H9 (cell line): ENCODE measurements at regions not wholly inside any gene's neighbourhood (a gene's known extent, or its start where the extent isn't known, plus 50 kb on each side); places are given as distances from the start of the nearest gene placed in this dataset.

Experiments used
- DNase-seq: peaks from one replicate; pipeline ENCODE4 v3.0.0-alpha.2; 2017
- H2AFZ ChIP-seq: one replicate; pipeline ENCODE4 v1.6.1; 2013; ENCODE audit warnings: mild to moderate bottlenecking, low read length, control low read depth, moderate library complexity
- H2AK5ac ChIP-seq: 2 replicates; pipeline ENCODE4 v1.6.1; 2013; ENCODE audit warnings: low read length, control low read depth, mixed read lengths; ENCODE audit not compliant: insufficient read length
- H2BK120ac ChIP-seq: one replicate; pipeline ENCODE4 v1.6.1; 2013; ENCODE audit warnings: low read depth, mild to moderate bottlenecking, low read length, control low read depth, inconsistent platforms; ENCODE audit not compliant: poor library complexity, severe bottlenecking
- H2BK12ac ChIP-seq: 2 replicates; pipeline ENCODE4 v1.6.1; 2013; ENCODE audit warnings: low read length, control low read depth, mixed read lengths, low read depth; ENCODE audit not compliant: insufficient read length
- H2BK15ac ChIP-seq: 2 replicates; pipeline ENCODE4 v1.6.1; 2013; ENCODE audit warnings: low read depth, low read length, control low read depth
- H2BK20ac ChIP-seq: one replicate; pipeline ENCODE4 v1.6.1; 2013; ENCODE audit warnings: low read depth, mild to moderate bottlenecking, low read length, control low read depth, inconsistent platforms; ENCODE audit not compliant: poor library complexity, severe bottlenecking
- H2BK5ac ChIP-seq: 2 replicates; pipeline ENCODE4 v1.6.1; 2013; ENCODE audit warnings: low read length, control low read depth, mixed read lengths; ENCODE audit not compliant: insufficient read length
- H3K14ac ChIP-seq: 2 replicates; pipeline ENCODE4 v1.6.1; 2013; ENCODE audit warnings: low read length, control low read depth; ENCODE audit not compliant: insufficient read depth
- H3K18ac ChIP-seq: 2 replicates; pipeline ENCODE4 v1.6.1; 2013; ENCODE audit warnings: low read depth, mild to moderate bottlenecking, mixed read lengths, low read length, control low read depth; ENCODE audit not compliant: insufficient read length
- H3K23ac ChIP-seq: 2 replicates; pipeline ENCODE4 v1.6.1; 2013; ENCODE audit warnings: low read length, control low read depth, mixed read lengths, low read depth; ENCODE audit not compliant: insufficient read length
- H3K23me2 ChIP-seq: 2 replicates; pipeline ENCODE4 v1.6.1; 2013; ENCODE audit warnings: low read depth, mild to moderate bottlenecking, mixed read lengths, low read length, control low read depth; ENCODE audit not compliant: insufficient read length, poor library complexity, severe bottlenecking
- H3K27ac ChIP-seq: 2 replicates; pipeline ENCODE4 v1.5.1; 2013; ENCODE audit warnings: low read length, control low read depth, mixed read lengths, low read depth; ENCODE audit not compliant: insufficient read length
- H3K27me3 ChIP-seq: 2 replicates; pipeline ENCODE4 v1.6.1; 2013; ENCODE audit warnings: low read length, control low read depth, inconsistent platforms; ENCODE audit not compliant: insufficient read depth
- H3K4ac ChIP-seq: 2 replicates; pipeline ENCODE4 v1.6.1; 2013; ENCODE audit warnings: low read depth, mild to moderate bottlenecking, control low read depth, inconsistent platforms, low read length, moderate library complexity
- H3K4me1 ChIP-seq: 2 replicates; pipeline ENCODE4 v1.6.1; 2013; ENCODE audit warnings: low read length, control low read depth, inconsistent platforms; ENCODE audit not compliant: insufficient read depth
- H3K4me2 ChIP-seq: 2 replicates; pipeline ENCODE4 v1.6.1; 2013; ENCODE audit warnings: low read length, control low read depth, mixed read lengths; ENCODE audit not compliant: insufficient read length, insufficient read depth
- H3K56ac ChIP-seq: 2 replicates; pipeline ENCODE4 v1.6.1; 2013; ENCODE audit warnings: low read depth, mild to moderate bottlenecking, mixed read lengths, low read length, control low read depth; ENCODE audit not compliant: insufficient read length
- H3K79me1 ChIP-seq: 2 replicates; pipeline ENCODE4 v1.6.1; 2013; ENCODE audit warnings: low read depth, mild to moderate bottlenecking, moderate library complexity, low read length, control low read depth, inconsistent platforms; ENCODE audit not compliant: insufficient read depth, poor library complexity, severe bottlenecking
- H3K79me2 ChIP-seq: 2 replicates; pipeline ENCODE4 v1.6.1; 2013; ENCODE audit warnings: low read length, control low read depth, inconsistent platforms; ENCODE audit not compliant: insufficient read depth
- H3K9ac ChIP-seq: 2 replicates; pipeline ENCODE4 v1.6.1; 2013; ENCODE audit warnings: low read length, control low read depth, mixed read lengths; ENCODE audit not compliant: insufficient read length; ENCODE audit errors: extremely low read depth
- H3K9me3 ChIP-seq: one replicate; pipeline ENCODE4 v1.6.1; 2013; ENCODE audit warnings: low read depth, low read length, inconsistent platforms; ENCODE audit not compliant: control insufficient read depth
- H3T11ph ChIP-seq: one replicate; pipeline ENCODE4 v1.6.1; 2013; ENCODE audit warnings: mild to moderate bottlenecking, low read length, control low read depth, inconsistent platforms
- H4K20me1 ChIP-seq: one replicate; pipeline ENCODE4 v1.6.1; 2013; ENCODE audit not compliant: control insufficient read depth, insufficient read length, insufficient read depth
- H4K5ac ChIP-seq: 2 replicates; pipeline ENCODE4 v1.6.1; 2013; ENCODE audit warnings: low read depth, mild to moderate bottlenecking, mixed read lengths, low read length, control low read depth; ENCODE audit not compliant: insufficient read length
- H4K8ac ChIP-seq: replicated peaks from 2 replicates; pipeline ENCODE4 v1.6.1; 2013; ENCODE audit warnings: low read length, control low read depth, mixed read lengths, low read depth; ENCODE audit not compliant: insufficient read length
- H4K91ac ChIP-seq: 2 replicates; pipeline ENCODE4 v1.6.1; 2013; ENCODE audit warnings: low read depth, mild to moderate bottlenecking, moderate library complexity, mixed read lengths, low read length, control low read depth; ENCODE audit not compliant: insufficient read length
- H3K27ac Mint-ChIP-seq, 3 experiments: 2 replicates in 2 of 3; 3 replicates in 1 of 3; pipeline ENCODE4 v1.8.0; 2020 to 2021; ENCODE audit warnings: mixed read lengths in 3 of 3, mild to moderate bottlenecking in 1 of 3, moderate library complexity in 1 of 3
- H3K27me3 Mint-ChIP-seq: 2 replicates; pipeline ENCODE4 v1.8.0; 2021; ENCODE audit warnings: low read depth, mild to moderate bottlenecking, moderate library complexity, mixed read lengths
- H3K36me3 Mint-ChIP-seq, 3 experiments: 2 replicates in 2 of 3; 3 replicates in 1 of 3; pipeline ENCODE4 v1.8.0; 2020 to 2021; ENCODE audit warnings: low read depth in 3 of 3, mixed read lengths in 3 of 3; ENCODE audit not compliant: insufficient read depth in 1 of 3
- H3K4me1 Mint-ChIP-seq, 2 experiments: 2 replicates each; pipeline ENCODE4 v1.8.0; 2020; ENCODE audit warnings: mixed read lengths in 2 of 2
- H3K4me3 Mint-ChIP-seq, 2 experiments: 2 replicates in 1 of 2; 3 replicates in 1 of 2; pipeline ENCODE4 v1.8.0; 2020 to 2021; ENCODE audit warnings: mild to moderate bottlenecking in 2 of 2, mixed read lengths in 2 of 2, moderate library complexity in 1 of 2
- H3K9me3 Mint-ChIP-seq, 2 experiments: 2 replicates in 1 of 2; 3 replicates in 1 of 2; pipeline ENCODE4 v1.8.0; 2020; ENCODE audit warnings: mild to moderate bottlenecking in 2 of 2, mixed read lengths in 2 of 2, moderate library complexity in 1 of 2
- CTCF ChIP-seq: fragments of 200-600 bp; sonication (generic); conservative IDR thresholded peaks from 3 replicates; pipeline ENCODE4 v1.8.0; 2021; ENCODE audit warnings: antibody characterized with exemption, mild to moderate bottlenecking
- WGBS: extraction: QIAGEN DNeasy Blood & Tissue Kit; methylation state at CpG from one replicate; pipeline ENCODE4 v1.1.7; 2013; ENCODE audit warnings: missing lambda C conversion rate, low lambda C conversion rate, mixed read lengths; ENCODE audit not compliant: insufficient read length; ENCODE audit errors: extremely low coverage; 5-methylcytosine and 5-hydroxymethylcytosine counted together

- Histone ChIP-seq H3K18ac (no peak overlapping the region), H3K56ac (no peak overlapping the region), H2AK5ac (no peak overlapping the region), H3K23ac (no peak overlapping the region), H3K23me2 (no peaks in the 10 kb centered on the region), H4K8ac (no peak overlapping the region), H2BK20ac (no peak overlapping the region), H2BK12ac (no peak overlapping the region), H3K9me3 (no peaks in the 10 kb centered on the region), H3K9ac (no peak overlapping the region), H3K4me2 (no peak overlapping the region), H3K79me1 (no peaks in the 10 kb centered on the region), H3K79me2 (no peaks in the 10 kb centered on the region), H4K91ac (no peak overlapping the region), H3K27ac (no peak overlapping the region), H3K14ac (no peak overlapping the region), H4K5ac (no peak overlapping the region), H3K27me3 (no peaks in the 10 kb centered on the region), H2BK5ac (no peak overlapping the region), H2BK120ac (no peak overlapping the region), H3K4me1 (peaks cover 5% of the 10 kb centered on the region; the same call in 1 of the 2 replicates), H2BK15ac (no peak overlapping the region), H4K20me1 (no peaks in the 10 kb centered on the region), H2AFZ (no peak overlapping the region), H3K4ac (no peak overlapping the region), H3T11ph (no peak overlapping the region)
- DNase-seq: no peak
- TF ChIP-seq CTCF: no peak
- H3K4me1 Mint-ChIP-seq: 0 out of 4 replicates have a peak, but pooled peaks cover 2 to 4% of the 10 kb centered on the region in 2 experiments
- no peak overlapping the region for H3K4me3 Mint-ChIP-seq
- H3K36me3 Mint-ChIP-seq: no peaks in the 10 kb centered on the region; a peak in 1 of 7 replicates
- no CpG with 5 or more reads among the region's 5 CpGs for WGBS
- H3K27ac Mint-ChIP-seq: peak overlapping the region in 1 of 3 experiments; percentile 21; a peak in 1 of 7 replicates
- no peaks in the 10 kb centered on the region; the same call in 1 of the 2 replicates for H3K27me3 Mint-ChIP-seq
- no peaks in the 10 kb centered on the region for H3K9me3 Mint-ChIP-seq
These were observed 246.1 kb downstream of the KIF4B start for GRCh38 chr5:155259648-155260047.
